Hematopoietic multipotent progenitor cell (in vitro differentiated cells): ENCODE measurements at regions not wholly inside any gene's neighbourhood (a gene's known extent, or its start where the extent isn't known, plus 50 kb on each side); places are given as distances from the start of the nearest gene placed in this dataset.

Experiments used
- DNase-seq, 3 donors: peaks; one replicate each; pipeline ENCODE4 v3.0.0-alpha.2; 2011 to 2015; ENCODE audit warnings: low read depth in 2 of 3, low spot score in 2 of 3

- no peak for DNase-seq
These were observed 50.2 kb upstream of the LRP8 start for GRCh38 chr1:53378061-53378460.

DNA sequence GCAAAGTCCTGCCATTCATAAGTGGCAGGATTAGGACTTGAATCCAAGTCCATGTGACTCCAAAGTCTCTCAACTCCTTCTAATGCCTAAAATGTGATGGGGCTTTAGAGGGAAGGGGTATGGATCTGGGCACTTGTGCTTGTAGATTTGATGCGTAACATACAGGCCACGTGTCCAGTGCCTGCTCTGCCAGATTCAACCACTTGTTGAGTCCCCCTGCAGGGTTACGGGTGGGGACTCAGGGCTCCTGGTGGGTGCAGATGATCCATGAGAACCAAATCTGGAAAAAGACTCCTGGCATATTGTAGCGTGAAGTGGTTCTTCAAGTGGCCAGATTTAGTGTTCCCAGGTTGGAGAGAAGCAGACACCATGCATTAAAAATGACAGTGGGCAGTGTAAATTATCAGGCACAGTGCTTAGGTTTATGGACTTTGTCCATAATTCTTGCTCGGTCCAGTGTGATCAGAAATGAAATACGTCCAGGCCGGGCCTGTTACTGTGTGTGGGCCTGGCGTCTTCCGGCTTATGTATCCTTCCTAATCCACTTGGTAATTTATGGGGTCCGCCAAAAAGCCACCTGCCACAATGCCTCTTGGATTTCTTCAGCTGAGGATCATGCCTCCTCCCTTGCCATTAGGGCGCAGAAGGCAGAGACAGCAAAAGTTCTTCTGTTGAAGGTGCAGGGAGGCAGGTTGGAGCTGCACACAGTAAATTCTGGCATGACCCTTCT is 51.2 kb upstream of the LRP8 start:
- no peak for DNase-seq

- no peak for DNase-seq
These were observed 51.8 kb upstream of the LRP8 start for GRCh38 chr1:53379662-53380002.

- DNase-seq: no peak
These were observed 52.4 kb upstream of the LRP8 start for GRCh38 chr1:53380296-53380695.

GRCh38 chr1:53381790-53382401 is 54.0 kb upstream of the LRP8 start:
- DNase-seq: no peak

GRCh38 chr1:53383136-53383870 is 55.4 kb upstream of the LRP8 start:
- DNase-seq: no peak

DNA sequence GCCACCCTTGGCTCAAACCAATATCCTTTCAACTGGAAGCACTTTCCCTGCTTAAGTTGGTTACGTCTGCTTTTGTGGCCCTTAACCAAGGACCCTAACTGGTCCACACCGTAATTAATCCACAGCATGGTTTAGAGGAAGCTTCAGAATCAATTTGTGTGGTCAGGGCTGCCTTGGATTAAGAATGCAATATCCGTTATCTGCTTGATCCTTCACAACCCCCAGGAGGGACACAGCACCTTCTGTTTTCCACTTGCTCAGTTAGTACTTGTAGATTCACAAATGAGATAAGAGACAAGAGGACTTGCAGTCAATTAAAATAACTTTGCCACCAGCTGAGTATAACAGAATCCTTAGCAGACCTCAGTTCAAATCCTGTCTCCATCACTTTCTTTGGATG is 56.9 kb upstream of the LRP8 start:
- no peak for DNase-seq

- DNase-seq: peak in 1 of 3 donors; percentile 33
These were observed 57.7 kb upstream of the LRP8 start for GRCh38 chr1:53385276-53386225.

- DNase-seq: no peak
These were observed 61.1 kb upstream of the LRP8 start for GRCh38 chr1:53388963-53389362.

DNA sequence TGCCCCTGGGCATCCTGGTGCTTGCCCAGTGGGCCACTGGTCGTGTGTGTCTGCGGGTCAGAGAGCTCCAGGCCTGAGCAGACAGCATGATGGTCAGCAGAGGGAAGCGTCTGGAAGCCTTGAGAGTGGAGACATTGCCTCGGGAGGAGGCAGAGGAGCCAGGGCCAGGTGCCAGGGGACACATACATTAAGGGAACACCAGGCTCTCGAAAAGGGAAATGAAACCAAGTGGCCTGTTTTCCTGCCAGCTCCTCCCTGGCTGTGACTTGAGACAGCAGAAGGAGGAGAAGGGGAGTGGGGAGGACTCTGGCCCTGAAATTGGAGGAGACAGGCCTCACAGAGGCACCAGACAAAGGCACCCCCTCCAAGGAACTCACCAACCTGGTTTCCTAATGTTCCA is 62.4 kb upstream of the LRP8 start:
- DNase-seq: peak in 1 of 3 donors; percentile 43

GRCh38 chr1:53390736-53391135 is 62.9 kb upstream of the LRP8 start:
- DNase-seq: no peak

- no peak for DNase-seq
These were observed 63.4 kb upstream of the LRP8 start for GRCh38 chr1:53391296-53391695.

DNA sequence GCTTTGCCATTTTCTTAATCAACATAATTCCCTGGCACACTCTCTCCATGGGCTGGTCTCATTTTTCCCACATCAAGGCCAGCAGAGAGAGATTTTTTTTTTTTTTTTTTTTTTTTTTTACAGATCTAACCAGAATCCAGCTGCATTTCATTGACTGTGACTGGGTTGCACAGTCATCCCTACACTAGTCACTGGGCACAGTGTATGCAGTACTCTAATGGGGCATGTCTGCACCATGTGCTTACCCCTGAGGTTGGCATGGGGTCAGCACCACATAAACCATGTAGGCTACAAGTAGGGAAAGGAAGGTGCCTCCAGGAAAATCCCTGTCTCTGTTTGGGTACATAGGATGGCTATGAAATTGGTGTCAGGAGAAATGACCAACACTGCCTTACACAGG is 64.1 kb upstream of the LRP8 start:
- no peak for DNase-seq

GRCh38 chr1:53392460-53392859 is 64.6 kb upstream of the LRP8 start:
- no peak for DNase-seq

DNA sequence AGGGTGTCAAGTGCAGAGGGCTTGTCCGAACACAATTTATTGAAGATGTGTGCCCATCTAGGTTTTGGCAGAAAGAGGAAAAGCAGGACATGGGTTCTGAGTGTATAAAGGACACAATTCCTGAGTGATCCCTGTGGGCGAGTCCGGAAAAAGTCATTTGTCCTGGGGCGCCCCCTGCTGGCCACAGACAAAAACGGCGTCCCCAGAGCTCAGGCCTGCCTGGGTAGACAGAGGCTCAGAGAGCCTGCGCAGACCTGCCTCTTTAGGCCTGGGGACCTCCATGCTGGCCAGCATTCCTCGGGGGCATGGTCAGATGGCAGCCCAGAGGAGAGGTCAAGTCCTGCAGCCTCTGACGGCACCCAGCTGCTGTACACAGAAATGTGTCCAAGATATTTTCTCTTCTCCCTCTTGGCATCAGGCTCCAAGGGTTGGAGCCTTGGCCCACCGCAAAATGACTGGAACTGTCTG is 65.5 kb upstream of the LRP8 start:
- DNase-seq: peak; percentile 32 to 59 (median 46)

DNA sequence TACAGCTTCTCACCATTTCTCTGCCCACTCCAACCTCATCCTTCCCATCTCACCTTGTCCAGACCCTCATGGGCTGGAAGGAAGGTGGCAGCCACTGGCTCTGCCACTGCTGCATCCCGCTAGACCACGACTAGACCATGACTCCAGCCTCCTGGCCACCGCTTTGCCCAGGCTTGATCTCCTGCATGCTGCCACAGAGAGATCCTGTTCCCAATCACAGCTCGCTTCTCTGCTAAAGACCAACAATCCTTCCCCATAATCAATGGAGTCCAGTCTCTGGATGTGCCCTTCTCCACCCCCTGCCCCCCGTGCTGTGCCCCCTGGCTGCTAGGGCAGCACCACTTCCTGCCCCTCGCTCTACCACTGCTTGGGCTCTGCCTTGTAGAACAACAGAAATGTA is 64.9 kb upstream of the DMRTB1 start:
- no peak for DNase-seq

DNA sequence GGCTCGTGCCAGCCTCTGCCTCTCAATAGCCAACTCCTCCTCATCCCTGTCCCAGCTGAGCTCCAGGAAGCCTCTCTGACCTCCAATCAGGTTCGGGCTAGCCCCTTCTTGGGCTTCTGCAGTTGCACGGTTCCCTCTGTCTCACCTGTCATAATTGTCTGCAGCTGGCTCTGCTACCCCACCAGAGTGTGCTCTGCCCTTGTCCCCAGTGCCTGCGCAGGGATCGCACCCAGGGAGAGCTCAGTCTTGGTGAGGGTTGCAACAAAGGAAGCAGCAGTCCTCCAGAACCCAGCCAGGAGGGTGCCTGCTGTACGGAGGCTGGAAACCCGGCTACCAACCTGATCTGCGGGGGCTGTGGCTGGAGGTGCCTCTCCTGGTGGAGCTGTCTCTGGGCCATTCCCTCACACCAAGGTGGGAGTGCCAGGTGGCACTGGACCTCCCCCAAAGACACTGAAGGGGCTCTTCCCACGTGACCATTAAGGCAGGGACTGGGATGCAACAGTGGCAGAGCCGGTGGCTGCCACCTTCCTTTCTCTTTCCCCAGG is 63.5 kb upstream of the DMRTB1 start:
- no peak for DNase-seq

- no peak for DNase-seq
These were observed 62.5 kb upstream of the DMRTB1 start for GRCh38 chr1:53396573-53397268.

- no peak for DNase-seq
These were observed 61.1 kb upstream of the DMRTB1 start for GRCh38 chr1:53398091-53398490.
